Sigmoid colon (tissue), 3 donors: ENCODE measurements at regions not wholly inside any gene's neighbourhood (a gene's known extent, or its start where the extent isn't known, plus 50 kb on each side); places are given as distances from the start of the nearest gene placed in this dataset.

Source experiments
- CTCF ChIP-seq, 4 experiments: fragments of 450-650 bp in 3 of 4; fragments of 200-600 bp in 1 of 4; IDR thresholded peaks; one replicate each; pipeline ENCODE4 v1.5.1; 2016 to 2019; ENCODE audit warnings: antibody characterized with exemption in 4 of 4, mild to moderate bottlenecking in 3 of 4, moderate library complexity in 2 of 4
- POLR2A ChIP-seq, 2 donors: fragments of 450-650 bp; IDR thresholded peaks; one replicate each; pipeline ENCODE4 v1.6.1; 2016; ENCODE audit warnings: antibody characterized with exemption in 2 of 2, mild to moderate bottlenecking in 2 of 2, moderate library complexity in 2 of 2

DNA sequence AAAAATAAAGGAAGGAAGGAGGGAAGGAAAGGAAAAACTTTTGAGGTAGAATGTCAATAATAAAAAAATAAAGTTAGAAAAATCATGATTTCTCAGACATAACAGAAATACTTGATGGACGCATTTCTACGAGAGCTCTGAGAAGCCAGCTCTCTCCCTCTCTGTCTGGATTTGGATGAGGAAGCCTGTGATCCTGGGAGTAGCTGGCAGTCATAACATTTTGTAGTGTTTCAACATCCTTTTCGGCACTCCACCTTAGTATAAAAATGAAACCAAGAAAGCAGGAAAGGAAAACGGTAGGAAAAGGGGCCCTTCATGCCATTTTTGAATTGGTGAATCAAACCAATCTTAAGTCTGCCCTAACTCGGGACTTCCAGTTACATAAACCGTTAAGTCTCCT lies 321.3 kb downstream of the EPB41L4A start:
- no peak for TF ChIP-seq CTCF (IDR thresholded peaks at IDR 0.05)
- TF ChIP-seq POLR2A (IDR thresholded peaks at IDR 0.05), result no peak
